Transverse colon (tissue), 4 donors: ENCODE measurements at regions not wholly inside any gene's neighbourhood (a gene's known extent, or its start where the extent isn't known, plus 50 kb on each side); places are given as distances from the start of the nearest gene placed in this dataset.
"Not testable (repeated sequence)": the region's sequence is repeated elsewhere in the genome, so short reads cannot be mapped to it uniquely, and the experiment has no call there.

Experiments used
- DNase-seq: peaks from one replicate; pipeline ENCODE4 v3.0.0-alpha.2; 2019
- H3K27ac ChIP-seq, 4 donors: fragments of 200-600 bp; sonication (generic); 2 replicates each; pipeline ENCODE4 v1.5.1; 2016 to 2018; ENCODE audit warnings: inconsistent platforms in 4 of 4
- H3K27me3 ChIP-seq: fragments of 200-600 bp; sonication (generic); 2 replicates; pipeline ENCODE4 v1.5.1; 2017; ENCODE audit warnings: inconsistent platforms
- H3K36me3 ChIP-seq, 4 donors: fragments of 200-600 bp; sonication (generic); 2 replicates each; pipeline ENCODE4 v1.5.1; 2017 to 2019; ENCODE audit warnings: inconsistent platforms in 4 of 4
- H3K4me1 ChIP-seq, 4 donors: fragments of 200-600 bp; sonication (generic); 2 replicates each; pipeline ENCODE4 v1.5.1; 2017 to 2020; ENCODE audit warnings: inconsistent platforms in 4 of 4
- H3K4me3 ChIP-seq, 4 donors: fragments of 200-600 bp; sonication (generic); 1 replicate in 1 of 4; 2 replicates in 3 of 4; pipeline versions ENCODE4 v1.5.1 to v1.6.1; 2017 to 2019; ENCODE audit warnings: inconsistent platforms in 4 of 4
- H3K9me3 ChIP-seq, 2 donors: fragments of 200-600 bp; sonication (generic); 2 replicates each; pipeline ENCODE4 v1.5.1; 2017 to 2019; ENCODE audit warnings: inconsistent platforms in 2 of 2
- EP300 ChIP-seq: sonication (generic); formaldehyde crosslinking; IDR thresholded peaks from one replicate; pipeline ENCODE4 v1.6.1; 2017; ENCODE audit warnings: antibody characterized with exemption, low read depth
- POLR2A ChIP-seq: fragments of 450-650 bp; IDR thresholded peaks from one replicate; pipeline ENCODE4 v1.6.1; 2016; ENCODE audit warnings: antibody characterized with exemption, mild to moderate bottlenecking, moderate library complexity
- POLR2AphosphoS5 ChIP-seq, 3 donors: sonication (generic); formaldehyde crosslinking; IDR thresholded peaks; one replicate each; pipeline ENCODE4 v1.6.1; 2016; ENCODE audit warnings: antibody characterized with exemption in 3 of 3
- WGBS, 2 donors: methylation state at CpG; one replicate each; pipeline ENCODE4 v1.1.5; 2018; ENCODE audit warnings: low coverage in 1 of 2; 5-methylcytosine and 5-hydroxymethylcytosine counted together
- in situ Hi-C, 4 donors: fragments of 200-750 bp; cut with MboI; loops; one replicate each; pipeline versions ENCODE4 v1.15.0 to v1.15.1; 2017; ENCODE audit warnings: low sequenced_read_pairs in 3 of 4, low pct_ligation_motif_present in 1 of 4, low pct_unique_long_range_greater_than_20kb in 1 of 4
- intact Hi-C: fragments of 100-400 bp; cut with DNase I; formaldehyde crosslinking; loops from one replicate; pipeline ENCODE4 v1.15.1; 2023; ENCODE audit warnings: low total_unique reads
- TF ChIP-seq, protein P1 (sequence below), 5 experiments: fragments of 200-600 bp in 3 of 5; fragments of 450-650 bp in 2 of 5; sonication (generic) in 3 of 5; IDR thresholded peaks; 1 replicate in 2 of 5; 2 replicates in 3 of 5; pipeline ENCODE4 v1.5.1; 2016 to 2017; ENCODE audit warnings: antibody characterized with exemption in 5 of 5, inconsistent platforms in 3 of 5, mild to moderate bottlenecking in 2 of 5, moderate library complexity in 1 of 5

DNA sequence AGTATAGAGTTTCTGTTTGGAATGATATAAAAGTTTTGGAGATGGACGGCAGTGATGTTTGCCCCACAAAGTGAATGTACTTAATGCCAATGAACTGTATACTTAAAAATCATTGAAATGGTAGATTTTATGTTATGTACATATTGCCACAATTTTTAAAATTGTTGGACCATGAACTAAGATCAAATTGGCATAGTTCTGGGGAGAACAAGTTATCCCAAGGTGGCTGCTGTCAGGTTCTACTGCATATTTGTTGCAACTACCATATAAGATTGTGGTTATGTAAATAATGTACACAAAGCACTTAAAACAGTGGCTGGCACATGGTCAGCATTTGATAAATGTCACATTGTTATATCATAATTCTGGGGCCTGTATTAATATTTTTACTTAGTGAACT, 466.4 kb downstream of the SIPA1L2 start:
- intact Hi-C loops = no loop called here
- in situ Hi-C loops = no loop called here
- Histone ChIP-seq H3K27ac (no peak overlapping the region), H3K36me3 (no peaks in the 10 kb centered on the region), H3K4me1 (peaks cover 0 to 3% (median 0%) of the 10 kb centered on the region in 4 donors), H3K27me3 (no peaks in the 10 kb centered on the region), H3K9me3 (no peaks in the 10 kb centered on the region), H3K4me3 (no peak overlapping the region)
- TF ChIP-seq EP300 = no peak
- TF ChIP-seq, protein P1, sequence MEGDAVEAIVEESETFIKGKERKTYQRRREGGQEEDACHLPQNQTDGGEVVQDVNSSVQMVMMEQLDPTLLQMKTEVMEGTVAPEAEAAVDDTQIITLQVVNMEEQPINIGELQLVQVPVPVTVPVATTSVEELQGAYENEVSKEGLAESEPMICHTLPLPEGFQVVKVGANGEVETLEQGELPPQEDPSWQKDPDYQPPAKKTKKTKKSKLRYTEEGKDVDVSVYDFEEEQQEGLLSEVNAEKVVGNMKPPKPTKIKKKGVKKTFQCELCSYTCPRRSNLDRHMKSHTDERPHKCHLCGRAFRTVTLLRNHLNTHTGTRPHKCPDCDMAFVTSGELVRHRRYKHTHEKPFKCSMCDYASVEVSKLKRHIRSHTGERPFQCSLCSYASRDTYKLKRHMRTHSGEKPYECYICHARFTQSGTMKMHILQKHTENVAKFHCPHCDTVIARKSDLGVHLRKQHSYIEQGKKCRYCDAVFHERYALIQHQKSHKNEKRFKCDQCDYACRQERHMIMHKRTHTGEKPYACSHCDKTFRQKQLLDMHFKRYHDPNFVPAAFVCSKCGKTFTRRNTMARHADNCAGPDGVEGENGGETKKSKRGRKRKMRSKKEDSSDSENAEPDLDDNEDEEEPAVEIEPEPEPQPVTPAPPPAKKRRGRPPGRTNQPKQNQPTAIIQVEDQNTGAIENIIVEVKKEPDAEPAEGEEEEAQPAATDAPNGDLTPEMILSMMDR (IDR thresholded peaks at IDR 0.05) = no peak
- TF ChIP-seq POLR2A = no peak
- no peak for DNase-seq
- 83% methylated on average over 1 of the region's 1 CpG for WGBS, 2 donors

DNA sequence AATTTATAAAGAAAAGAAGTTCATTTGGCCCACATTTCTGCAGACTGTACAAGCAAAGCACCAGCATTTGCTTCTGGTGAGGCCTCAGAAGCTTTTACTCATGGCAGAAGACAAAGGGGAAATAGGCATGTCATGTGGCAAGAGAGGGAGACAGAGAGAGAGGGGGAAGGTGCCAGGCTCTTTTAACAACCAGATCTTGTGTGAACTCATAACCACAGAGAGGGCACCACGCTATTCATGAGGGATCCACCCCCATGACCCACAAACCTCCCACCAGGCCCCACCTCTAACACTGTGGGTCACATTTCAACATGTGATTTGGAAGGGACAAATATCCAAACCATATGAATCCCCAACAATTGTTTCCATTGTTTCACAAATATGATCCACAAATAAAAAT, 467.9 kb downstream of the SIPA1L2 start:
- in situ Hi-C loops (no loop called here), intact Hi-C loops (no loop called here)
- WGBS, 2 donors = 65% methylated on average over 1 of the region's 1 CpG; no CpG with 5 or more reads in 1 of the 2 donors
- Histone ChIP-seq H3K36me3 (no peaks in the 10 kb centered on the region), H3K4me3 (no peak overlapping the region), H3K9me3 (no peaks in the 10 kb centered on the region), H3K4me1 (peaks cover 0 to 3% (median 0%) of the 10 kb centered on the region in 4 donors), H3K27ac (no peak overlapping the region), H3K27me3 (no peaks in the 10 kb centered on the region)
- DNase-seq = no peak
- TF ChIP-seq POLR2A (no peak), POLR2AphosphoS5 (IDR thresholded peaks at IDR 0.05) (no peak), EP300 (no peak)
- TF ChIP-seq, protein P1 (IDR thresholded peaks at IDR 0.05) = no peak

DNA sequence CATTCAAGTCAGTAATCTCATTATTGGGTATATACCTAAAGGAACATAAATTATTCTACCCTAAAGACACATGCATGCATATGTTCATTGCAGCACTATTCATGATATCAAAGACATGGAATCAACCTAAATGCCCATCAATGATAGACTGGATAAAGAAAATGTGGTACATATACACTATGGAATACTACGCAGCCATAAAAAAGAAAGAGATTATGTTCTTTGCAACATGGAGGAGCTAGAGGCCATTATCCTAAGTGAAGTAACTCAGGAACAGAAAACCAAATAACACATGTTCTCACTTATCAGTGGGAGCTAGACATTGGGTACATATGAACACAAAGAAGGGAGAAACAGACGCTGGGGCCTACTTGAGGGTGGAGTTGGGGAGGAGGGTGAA, 471.4 kb downstream of the SIPA1L2 start:
- DNase-seq, intact Hi-C loops, H3K9me3 ChIP-seq, H3K4me3 ChIP-seq, H3K4me1 ChIP-seq, H3K36me3 ChIP-seq, in situ Hi-C loops, H3K27ac ChIP-seq, H3K27me3 ChIP-seq: not testable (repeated sequence)
- 88 to 90% methylated on average over 2 of the region's 2 CpGs for WGBS, 2 donors

DNA sequence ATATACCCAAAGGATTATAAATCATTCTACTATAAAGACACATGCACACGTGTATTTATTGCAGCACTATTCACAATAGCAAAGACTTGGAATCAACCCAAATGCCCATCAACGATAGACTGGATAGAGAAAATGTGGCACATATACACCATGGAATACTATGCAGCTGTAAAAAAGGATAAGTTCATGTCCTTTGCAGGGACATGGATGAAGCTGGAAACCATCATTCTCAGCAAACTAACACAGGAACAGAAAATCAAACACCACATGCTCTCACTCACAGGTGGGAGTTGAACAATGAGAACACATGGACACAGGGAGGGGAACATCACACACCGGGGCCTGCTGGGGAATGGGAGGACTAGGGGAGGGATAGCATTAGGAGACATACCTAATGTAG, 473.9 kb downstream of the SIPA1L2 start:
- H3K9me3 ChIP-seq, in situ Hi-C loops, H3K27me3 ChIP-seq, H3K4me1 ChIP-seq, H3K36me3 ChIP-seq, intact Hi-C loops, H3K27ac ChIP-seq, DNase-seq, H3K4me3 ChIP-seq: not testable (repeated sequence)
- 57 to 80% methylated on average over 2 to 3 of the region's 3 CpGs for WGBS, 2 donors

DNA sequence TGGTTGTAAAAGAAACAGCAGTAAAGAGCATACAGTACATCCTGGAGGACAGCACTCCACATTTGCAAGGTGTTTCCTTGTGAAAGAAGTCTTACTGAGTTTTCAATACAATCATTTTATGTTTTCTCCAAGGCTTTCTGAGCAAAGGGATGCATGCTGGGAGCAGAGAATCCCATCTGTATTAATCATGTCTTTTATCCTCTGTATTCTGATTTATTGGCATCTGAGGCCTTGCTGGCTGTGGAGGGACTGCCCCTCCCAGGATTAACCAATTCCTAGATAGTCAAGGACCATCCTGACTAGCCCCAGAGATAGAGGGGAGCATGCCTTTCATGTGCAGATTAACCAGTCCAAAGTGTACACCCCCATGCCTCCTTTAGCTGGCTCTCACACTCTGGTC, 476.3 kb downstream of the SIPA1L2 start:
- no peak for DNase-seq
- no peaks in the 10 kb centered on the region for H3K27me3 ChIP-seq
- no peaks in the 10 kb centered on the region for H3K4me1 ChIP-seq
- in situ Hi-C loops (no loop called here), intact Hi-C loops (no loop called here)
- no peaks in the 10 kb centered on the region for H3K9me3 ChIP-seq
- no peaks in the 10 kb centered on the region for H3K36me3 ChIP-seq
- TF ChIP-seq POLR2A (no peak), POLR2AphosphoS5 (IDR thresholded peaks at IDR 0.05) (no peak), EP300 (no peak)
- TF ChIP-seq, protein P1 (IDR thresholded peaks at IDR 0.05) = no peak
- no peak overlapping the region for H3K27ac ChIP-seq
- H3K4me3 ChIP-seq = no peak overlapping the region
